ENCODE measurements at regions not wholly inside any gene's neighbourhood (a gene's known extent, or its start where the extent isn't known, plus 50 kb on each side); places are given as distances from the start of the nearest gene placed in this dataset.

GRCh38 chr3:194220901-194221326 is 85.0 kb downstream of the HES1 start:
- TF ChIP-seq, protein P1, sequence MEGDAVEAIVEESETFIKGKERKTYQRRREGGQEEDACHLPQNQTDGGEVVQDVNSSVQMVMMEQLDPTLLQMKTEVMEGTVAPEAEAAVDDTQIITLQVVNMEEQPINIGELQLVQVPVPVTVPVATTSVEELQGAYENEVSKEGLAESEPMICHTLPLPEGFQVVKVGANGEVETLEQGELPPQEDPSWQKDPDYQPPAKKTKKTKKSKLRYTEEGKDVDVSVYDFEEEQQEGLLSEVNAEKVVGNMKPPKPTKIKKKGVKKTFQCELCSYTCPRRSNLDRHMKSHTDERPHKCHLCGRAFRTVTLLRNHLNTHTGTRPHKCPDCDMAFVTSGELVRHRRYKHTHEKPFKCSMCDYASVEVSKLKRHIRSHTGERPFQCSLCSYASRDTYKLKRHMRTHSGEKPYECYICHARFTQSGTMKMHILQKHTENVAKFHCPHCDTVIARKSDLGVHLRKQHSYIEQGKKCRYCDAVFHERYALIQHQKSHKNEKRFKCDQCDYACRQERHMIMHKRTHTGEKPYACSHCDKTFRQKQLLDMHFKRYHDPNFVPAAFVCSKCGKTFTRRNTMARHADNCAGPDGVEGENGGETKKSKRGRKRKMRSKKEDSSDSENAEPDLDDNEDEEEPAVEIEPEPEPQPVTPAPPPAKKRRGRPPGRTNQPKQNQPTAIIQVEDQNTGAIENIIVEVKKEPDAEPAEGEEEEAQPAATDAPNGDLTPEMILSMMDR (conservative IDR thresholded peaks at IDR 0.05; ENCODE audit: low read depth, low read length), result no peak
- TF ChIP-seq EZH2 (IDR thresholded peaks at IDR 0.05; ENCODE audit: borderline replicate concordance, low read depth, low read length, poor library complexity, severe bottlenecking), result no peak

All from A673 (cell line).